Activated CD4-positive, alpha-beta T cell treated with anti-CD3 and anti-CD28 coated beads for 48 hours (primary cell): ENCODE measurements at regions not wholly inside any gene's neighbourhood (a gene's known extent, or its start where the extent isn't known, plus 50 kb on each side); places are given as distances from the start of the nearest gene placed in this dataset.
"Not testable (repeated sequence)": the region's sequence is repeated elsewhere in the genome, so short reads cannot be mapped to it uniquely, and the experiment has no call there.

ENCODE experiments used
- DNase-seq: peaks from one replicate; pipeline ENCODE4 v3.0.0-alpha.2; 2020

DNA sequence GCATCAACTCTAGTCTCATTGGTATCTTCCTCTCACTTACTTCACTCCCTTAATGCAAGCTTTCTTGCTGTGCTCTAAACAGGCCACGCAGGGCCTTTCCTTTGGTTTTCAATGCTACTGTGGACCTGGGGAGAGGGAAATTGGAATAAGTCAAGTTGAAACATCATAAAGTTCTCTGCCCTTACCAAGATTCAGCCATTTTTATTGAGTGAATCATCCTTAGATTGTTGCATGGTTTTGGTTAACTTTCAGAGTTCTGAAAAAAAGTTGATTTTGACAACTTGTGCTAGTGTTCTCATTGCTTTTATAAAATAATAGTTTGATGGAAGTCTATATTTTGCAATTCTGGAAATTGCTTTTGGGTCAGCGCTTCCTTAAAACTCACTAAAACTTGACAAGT lies 852.8 kb upstream of the ACVR2A start:
- DNase-seq = no peak

DNA sequence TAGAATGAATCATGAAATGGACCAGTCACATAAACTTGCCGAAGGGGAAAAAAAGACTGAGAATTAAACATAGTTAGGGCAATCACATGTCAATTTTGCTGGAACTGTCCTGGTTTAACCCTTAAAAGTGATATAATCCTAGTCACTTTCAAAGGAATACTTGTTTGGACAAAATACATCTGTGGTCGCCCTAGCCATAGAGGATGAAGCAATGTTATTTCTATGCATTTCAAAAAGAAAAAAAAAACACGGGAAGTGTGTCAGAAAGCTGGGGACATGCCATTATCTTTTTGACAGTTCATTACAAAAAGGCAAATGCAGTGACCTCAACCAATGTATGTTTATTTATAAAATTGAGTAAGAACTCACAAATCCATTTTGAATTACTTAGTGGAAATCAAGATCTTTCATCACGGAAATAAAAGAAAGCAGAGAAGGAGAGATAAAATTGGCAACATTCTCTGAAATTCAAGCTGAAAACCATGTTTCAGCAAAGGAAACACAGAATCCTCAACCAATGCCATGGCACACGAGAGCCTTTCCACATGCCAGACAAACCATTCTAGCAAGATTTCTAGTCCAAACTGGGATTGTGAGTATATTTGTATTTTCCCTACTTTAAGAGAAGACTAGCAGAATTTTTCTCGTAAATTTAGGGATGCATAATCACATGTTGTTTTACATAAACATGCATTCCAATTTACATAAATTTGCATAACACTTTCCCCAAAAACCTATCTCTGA lies 854.3 kb upstream of the ACVR2A start:
- DNase-seq = no peak

DNA sequence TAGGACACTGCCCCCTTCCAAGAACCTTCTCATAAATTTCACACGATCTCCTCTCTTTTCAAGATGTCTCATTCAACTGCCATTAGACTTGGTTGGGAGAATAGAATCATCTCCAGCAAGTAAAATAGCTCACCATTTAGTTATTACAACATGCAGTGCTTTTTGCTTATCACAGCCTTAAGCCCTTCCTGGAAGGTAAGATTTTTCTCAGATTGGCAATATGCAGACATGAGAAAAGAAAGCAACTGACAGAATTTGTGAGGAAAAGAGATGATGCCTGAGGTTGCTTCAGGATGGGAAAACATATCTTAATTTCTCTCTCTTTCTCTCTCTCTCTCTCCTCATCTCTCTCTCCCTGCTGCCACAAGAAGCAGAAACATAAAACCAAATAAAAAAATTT lies 855.1 kb upstream of the ACVR2A start:
- DNase-seq = no peak

DNA sequence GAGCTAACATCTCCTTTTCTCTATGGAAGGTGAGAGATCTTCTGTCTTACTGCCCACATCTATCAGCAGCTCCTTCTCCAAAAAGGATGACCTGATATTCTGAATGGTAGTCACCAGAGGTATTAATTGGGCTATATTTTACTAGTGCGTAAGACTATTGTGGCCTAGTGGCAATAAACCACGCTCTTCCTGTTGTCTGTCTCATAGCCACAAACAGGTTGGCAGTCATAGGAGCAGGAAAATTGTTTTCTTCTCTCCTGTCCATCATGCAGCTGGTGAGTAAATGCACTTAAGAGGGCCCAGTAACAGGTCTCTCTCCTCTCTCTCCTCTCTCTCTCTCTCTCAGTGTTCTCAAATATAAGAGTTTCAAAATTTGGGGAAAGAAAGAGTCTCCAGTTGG lies 856.8 kb upstream of the ACVR2A start:
- DNase-seq = no peak

DNA sequence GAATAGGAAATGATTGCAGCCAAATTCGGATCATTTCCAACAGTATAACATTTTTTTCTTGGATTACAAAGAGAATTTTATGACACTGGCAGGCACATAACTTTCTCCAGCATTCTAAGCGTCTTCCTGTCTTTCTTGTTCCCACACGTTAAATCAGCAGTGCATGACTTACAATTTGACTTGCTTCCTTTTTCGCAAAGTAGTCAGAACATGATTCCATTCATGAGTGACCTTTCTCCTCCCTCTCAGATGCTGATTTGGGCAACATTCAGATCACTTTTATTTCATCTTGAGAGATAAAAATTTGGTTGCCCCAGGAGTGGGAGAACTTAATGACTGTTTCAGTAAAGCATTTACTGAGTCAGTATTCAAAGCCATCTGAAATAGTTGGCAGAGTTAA lies 858.7 kb upstream of the ACVR2A start:
- no peak for DNase-seq

DNA sequence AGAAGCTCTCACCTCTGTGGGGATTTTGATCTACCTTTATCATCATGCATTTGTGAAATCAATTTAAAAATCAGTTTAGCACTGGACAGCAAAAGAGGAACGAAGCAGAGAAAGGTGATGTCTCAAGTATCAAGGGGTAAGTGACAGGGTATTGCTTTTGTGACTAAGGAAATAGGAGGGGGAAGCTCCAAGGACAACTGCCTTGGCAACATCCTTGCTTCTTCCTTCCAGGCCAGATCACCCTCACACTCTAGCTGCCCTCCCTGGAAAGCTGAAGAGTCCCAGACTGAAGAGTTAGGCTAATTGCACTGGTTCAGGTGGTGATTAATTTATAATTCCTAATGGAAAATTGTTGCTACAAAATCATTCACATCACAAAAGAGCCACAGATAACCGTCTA lies 859.1 kb upstream of the ACVR2A start:
- no peak for DNase-seq

DNA sequence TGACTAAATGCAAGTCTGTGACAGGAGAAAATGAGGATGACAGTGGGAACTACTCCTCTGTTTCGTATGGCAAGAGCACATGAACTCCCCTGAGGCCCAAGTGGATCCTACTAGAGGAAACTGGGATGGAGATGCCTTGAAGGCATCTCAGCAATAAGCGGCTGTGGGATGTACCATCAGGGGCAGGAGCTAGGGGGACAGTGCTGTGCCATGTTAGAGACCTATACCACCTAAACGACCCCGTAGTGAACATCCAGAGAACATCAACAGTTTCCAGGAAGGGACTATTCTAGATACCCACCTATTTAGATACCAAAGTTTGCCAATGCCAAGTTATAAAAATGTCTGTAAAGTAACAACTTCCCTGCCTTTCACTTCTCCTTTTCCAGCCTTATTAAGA lies 860.8 kb upstream of the ACVR2A start:
- DNase-seq = no peak

DNA sequence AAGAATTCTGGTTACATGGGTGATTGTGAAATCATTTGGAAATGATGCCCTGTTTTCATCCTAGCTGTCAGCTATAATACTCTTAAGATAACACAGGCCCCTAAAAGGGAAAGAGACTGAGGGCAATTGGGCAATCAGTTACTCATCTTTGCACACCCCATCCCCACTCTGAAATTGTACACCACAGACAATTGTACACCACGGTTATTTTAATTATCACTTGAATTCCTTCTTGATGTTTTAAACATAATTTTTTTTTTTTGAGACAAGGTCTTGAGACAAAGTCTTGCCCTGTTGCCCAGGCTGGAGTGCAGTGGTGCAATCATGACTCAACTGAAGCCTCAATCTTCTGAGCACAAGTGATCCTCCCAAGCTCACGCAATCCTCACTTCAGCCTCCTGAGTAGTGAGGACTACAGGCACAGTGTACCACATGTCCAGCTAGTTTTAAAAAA lies 862.4 kb upstream of the ACVR2A start:
- no peak for DNase-seq

DNA sequence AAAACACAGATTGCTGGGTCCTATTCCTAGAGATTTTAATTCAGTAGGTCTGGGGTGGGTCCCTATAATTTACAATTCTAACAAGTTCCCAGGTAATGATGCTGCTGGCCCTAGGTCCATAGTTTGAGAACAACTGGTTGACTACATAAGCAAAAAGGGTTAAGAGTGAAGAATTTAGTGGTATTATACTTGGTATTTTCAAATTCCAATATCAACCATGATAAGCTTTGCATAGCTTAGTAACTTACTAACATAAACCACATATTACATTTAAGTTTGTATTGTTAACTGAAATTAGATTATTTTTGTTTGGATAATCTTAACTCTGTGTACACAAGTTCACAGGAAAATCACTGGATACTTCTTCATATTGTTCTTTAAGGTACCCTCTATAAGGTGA lies 862.9 kb upstream of the ACVR2A start:
- DNase-seq = no peak

DNA sequence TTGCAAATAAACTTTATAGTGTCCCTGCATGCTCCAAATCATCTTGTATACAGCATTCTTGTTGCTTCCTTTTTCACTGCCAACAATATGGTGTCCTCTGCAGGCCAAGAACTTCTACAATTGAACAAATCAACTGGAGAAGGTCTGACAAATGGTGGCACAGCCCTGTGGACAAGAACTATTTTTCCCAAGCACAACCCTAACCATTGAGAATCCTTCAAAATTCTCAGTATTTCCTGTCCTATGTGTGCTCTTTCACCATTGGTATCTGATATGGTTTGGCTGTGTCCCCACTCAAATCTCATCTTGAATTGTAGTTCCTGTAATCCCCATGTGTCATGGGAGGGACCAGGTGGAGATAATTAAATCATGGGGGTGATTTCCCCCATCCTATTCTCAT lies 865.1 kb upstream of the ACVR2A start:
- DNase-seq = no peak

DNA sequence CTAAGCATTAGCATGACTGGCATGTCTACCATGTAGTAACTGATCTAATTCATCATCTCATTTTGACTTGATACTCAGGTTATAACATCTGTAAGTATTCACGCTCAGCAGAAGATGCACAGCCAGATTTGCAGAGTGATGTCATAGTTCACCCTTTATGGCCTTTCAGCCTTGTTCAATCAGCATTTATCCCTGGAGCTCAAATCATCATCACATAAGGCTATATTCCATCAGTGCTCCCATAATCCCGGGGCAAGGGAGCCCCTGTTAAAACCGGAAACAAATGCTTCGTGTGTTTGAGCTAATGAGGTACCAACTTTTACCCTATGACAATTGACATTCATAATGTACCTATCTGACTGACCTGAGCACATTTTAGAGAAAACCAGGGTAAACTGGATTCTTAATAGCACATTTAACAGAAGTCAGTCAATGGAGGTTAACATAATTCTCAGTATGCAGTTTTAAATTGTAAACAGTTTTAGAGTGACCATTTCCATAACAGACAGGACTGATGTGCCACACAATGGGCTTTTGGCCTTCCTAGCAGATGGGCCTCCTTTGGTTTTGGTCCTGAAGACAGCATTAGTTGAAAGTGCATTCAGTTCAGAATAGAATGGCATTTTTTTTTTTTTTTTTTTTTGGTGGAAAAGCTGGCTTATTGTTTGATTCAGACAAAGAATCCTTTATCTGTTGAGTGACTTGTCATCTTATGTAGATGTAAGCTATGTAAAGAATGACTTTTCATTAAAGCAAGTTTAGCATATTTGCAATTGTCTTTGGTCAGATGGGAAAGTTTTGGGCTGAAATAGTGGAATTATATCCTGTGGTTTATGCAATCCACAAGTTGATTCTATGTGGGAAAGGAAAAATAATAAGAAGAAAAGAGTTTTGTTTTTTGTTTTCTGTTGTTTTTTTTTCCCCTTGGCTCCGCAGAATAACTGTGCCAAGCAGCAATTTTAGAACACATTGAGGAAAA lies 866.0 kb upstream of the ACVR2A start:
- no peak for DNase-seq

DNA sequence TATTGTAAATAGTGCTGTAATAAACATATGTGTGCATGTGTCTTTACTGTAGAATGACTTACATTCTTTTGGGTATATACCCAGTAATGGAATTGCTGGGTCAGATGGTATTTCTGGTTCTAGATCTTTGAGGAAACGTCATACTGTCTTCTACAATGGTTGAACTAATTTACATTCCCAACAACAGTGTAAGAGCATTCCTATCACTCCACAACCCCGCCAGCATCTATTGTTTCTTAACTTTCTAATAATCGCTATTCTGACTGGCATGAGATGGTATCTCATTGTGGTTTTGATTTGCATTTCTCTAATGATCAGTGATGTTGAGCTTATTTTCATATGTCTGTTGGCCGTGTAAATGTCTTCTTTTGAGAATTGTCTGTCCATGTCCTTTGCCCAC lies 873.8 kb upstream of the ACVR2A start:
- DNase-seq = not testable (repeated sequence)

DNA sequence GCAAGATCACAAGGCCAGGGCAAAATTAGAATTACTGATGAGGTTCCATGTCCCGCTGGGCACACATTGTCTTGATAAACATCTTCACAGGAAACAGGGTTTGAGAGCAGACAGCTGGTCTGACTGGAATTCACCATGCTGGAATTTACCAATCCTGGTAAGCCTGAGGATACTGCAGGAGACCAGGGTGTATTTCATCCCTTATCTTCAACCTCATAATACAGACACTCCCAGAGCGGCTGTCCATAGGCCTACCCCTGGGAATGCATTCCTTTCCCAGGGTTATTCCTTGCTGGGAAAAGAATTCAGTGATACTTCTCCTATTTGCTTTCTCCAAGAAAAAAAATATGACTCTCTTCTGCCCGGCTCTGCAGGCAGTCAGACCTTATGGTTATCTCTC lies 875.1 kb upstream of the ACVR2A start:
- DNase-seq = not testable (repeated sequence)

DNA sequence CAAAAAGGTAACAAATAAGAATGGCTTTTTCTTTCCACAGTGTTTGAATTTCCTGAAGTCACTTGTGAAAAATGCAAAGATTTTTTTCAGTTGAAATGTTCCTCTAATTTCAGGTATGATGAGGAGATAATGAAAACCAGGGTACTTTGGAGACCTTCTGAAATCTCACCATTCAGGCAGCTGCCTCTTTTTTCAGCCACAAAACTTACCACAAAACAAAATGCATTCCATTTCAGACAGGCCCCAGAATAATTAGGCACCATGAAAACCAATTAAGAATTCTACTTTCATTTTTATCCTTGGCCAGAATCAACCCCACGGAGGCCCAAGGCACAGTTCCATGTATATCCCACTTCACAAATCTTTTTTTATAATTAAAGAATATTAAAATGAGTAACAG lies 880.3 kb upstream of the ACVR2A start:
- no peak for DNase-seq

DNA sequence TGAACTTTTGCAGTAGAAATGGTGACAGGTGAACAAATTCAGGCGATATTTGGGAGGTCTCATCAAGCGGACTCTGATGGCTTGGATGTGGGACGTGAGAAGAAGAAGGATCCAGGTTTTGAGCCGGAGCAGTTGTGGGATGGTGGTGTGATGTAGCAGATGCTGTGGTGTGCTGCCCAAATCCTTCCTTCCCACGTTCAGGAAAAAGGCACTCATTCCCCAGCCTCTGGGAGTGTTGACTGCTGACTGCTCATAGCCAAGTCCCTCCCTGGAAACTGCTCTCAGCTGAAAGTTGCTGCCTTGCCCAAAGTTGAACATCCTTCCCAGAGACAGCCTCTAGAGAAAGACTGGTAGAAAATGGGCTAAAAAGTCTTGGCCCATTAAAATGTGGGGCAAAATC lies 890.3 kb upstream of the ACVR2A start:
- no peak for DNase-seq

DNA sequence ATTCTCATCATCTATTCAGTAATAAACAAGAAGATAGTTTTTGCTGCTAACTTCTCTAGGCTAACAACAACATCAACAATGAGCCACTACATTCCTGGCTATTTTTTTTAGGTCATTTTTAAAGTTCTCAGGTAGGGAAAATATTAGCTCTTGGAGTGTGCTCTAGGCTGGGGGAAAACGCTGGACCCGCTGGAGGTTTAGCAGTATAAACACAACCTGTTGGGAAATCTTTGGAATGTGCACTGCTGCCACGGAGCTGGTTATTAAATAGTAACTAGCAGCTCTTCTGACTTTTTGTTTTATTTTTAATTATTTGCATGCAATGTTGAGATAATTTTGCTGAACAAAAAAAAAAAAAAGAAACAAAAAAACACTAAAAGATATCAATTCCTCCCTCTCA lies 892.1 kb upstream of the ACVR2A start:
- no peak for DNase-seq

DNA sequence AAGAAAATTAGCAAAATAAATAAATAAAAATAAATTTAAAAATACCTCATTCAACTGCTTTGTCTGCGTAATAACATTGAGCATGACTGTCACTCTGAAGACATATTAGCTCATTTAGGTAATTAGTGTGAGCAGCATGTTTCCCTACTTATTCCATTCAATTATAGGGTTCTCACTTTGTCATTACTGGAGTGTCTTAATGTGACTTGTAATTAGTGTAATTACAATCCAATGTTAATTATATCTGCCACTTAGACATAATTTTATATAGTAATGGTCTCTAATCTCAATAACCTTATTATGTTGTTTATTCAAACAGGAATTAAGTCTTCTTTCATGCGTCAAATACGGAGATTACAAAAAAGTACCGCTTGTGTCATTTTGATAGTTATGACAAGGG lies 893.9 kb upstream of the ACVR2A start:
- no peak for DNase-seq

DNA sequence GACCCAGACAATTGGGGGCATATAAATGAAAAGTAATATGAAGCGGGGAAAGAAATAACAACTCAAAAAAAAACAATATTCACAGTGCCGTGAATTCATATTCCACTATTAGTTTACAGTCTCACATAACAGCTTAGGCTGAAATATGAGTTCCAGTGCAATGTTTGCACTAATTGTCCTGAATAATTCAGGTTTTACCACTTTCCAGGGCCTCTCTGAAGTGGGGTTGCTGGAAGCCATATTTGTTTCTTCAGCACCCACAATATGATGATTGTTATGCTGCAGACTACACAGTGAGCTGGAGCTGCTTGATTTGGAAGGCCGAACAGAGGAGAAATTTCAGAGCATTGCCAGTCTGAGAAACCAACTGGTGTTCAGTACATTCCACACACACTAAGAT lies 894.5 kb upstream of the ACVR2A start:
- DNase-seq = no peak

DNA sequence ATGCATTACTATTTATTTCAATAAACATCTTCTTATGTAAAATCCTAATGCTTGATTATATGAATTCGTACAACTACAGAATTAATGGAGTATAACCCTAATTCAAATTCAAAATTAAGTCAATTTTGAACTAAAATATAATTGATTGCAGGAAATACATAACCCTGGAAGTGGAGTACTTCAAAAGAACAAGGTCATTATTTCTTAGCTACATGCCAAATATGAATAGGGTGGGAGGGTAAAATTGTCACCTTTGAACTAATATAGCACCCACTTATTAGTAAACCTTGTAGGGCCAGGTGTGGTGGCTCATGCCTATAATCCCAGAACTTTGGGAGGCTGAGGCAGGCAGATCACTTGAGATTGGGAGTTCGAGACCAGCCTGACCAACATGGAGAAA lies 895.4 kb upstream of the ACVR2A start:
- DNase-seq = no peak

DNA sequence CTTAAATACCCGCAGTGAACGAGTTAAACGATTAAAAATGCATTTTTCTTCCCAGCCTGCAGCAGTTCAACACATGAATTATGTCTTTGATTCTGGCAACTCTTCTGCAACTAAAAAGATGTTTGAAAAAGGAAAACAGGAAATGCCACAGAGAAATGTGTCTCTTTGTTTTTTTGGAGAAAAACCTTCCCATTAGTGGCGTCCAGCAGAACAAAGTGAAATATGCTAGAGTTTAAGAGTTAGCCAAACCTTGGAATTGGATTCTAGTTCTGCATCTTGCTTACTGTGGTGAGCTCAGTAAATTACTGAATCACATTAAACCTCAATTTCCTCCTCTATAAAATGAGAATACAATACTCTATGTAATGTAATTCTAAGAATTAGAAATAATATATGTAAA lies 900.2 kb upstream of the ACVR2A start:
- DNase-seq = no peak

DNA sequence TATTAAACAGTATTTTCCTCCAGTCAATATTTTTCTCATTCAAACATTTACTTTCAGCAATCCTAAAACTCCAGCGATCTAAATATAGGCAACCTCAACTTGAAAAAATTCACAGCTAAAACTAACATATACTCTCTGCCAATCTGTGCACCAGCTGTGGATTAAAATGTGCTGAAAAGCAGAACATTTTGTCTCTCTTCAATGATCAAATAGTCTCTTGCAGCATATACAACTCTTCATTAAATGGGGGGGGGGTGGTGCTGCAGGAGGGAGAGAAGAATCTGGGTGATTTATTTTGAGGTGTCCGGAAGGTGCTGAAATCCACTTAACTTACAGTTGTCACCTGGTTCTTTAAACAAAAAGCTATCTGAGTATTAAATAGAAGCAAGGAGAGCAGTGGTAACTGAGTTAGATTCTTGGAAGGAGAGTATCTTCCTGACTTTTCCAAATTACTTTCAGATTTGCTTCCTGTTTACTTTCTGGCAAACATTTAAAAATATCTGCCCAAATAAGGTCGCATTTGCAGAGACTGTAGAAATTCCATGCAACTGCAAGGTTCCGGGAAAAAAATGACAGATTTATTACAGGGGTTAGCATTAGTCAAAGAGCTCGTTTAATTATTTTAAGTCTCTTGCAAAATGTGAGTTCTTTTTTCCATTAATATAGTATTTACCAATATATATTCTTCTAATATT lies 904.7 kb upstream of the ACVR2A start:
- no peak for DNase-seq

DNA sequence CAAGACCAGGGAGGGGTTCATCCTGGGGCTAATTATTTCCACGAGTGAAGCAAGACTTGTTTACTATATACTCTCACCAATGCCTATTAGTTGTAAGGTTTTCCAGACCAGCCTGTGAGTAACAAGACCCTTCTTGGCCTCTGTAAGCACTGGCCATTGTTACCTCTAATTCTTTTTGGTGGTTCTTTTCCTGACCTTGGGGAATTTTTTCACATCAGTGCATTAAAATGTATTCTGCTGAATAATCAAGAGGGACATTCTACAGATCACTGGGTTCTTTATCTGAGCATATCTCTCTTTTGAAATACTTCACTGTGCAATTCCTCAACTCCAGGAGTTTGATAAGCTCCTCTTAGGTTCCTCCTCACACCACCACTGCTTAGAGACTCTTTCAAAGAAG lies 909.9 kb upstream of the ACVR2A start:
- DNase-seq = no peak

DNA sequence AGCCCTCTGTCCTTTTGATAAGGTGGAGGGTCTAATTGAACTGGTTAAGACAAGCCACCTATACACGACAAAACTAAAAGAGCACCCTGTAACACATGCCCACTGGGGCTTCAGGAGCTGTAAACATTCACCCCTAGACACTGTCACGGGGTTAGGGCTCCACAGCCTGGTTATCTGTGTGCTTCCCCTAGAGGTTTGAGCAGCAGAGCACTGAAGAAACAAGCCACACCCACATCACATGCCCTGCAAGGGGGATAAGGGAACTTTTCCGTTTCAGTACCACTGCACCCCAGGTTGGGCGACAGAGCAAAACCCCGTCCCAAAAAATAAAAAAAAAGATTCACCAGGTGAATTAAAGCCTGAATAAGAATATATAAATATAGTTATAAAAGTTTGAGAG lies 913.7 kb upstream of the ACVR2A start:
- no peak for DNase-seq
